A549 (cell line): ENCODE measurements at regions not wholly inside any gene's neighbourhood (a gene's known extent, or its start where the extent isn't known, plus 50 kb on each side); places are given as distances from the start of the nearest gene placed in this dataset.

Experiments used
- ATAC-seq, 2 experiments: fragments of 200-7000 bp in 1 of 2; fragments of >200 bp in 1 of 2; cut with Nextera tagmentation in 1 of 2; cut with Tn5 transposase in 1 of 2; 3 replicates each; pipeline versions ENCODE4 v1.8.0 to v1.9.1; 2018 to 2020; ENCODE audit warnings: mild to moderate bottlenecking in 1 of 2, moderate library complexity in 1 of 2
- CTCF ChIA-PET: fragments of 300-600 bp; sonication (Branson Sonifier 250); formaldehyde crosslinking; extraction: SDS; loops from one replicate; lab custom pipeline; 2021; ENCODE audit warnings: antibody characterized with exemption, inconsistent platforms; lab: Yijun Ruan, JAX
- POLR2A ChIA-PET: fragments of 350-600 bp; formaldehyde crosslinking; extraction: SDS; loops from one replicate; lab custom pipeline; 2021; ENCODE audit warnings: antibody characterized with exemption, inconsistent platforms; lab: Yijun Ruan, JAX
- DNase-seq, 2 experiments: peaks; one replicate each; pipeline versions ENCODE4 v3.0.0 to v3.0.0-alpha.2; 2011 to 2016; ENCODE audit warnings: low read depth in 1 of 2, low spot score in 1 of 2
- FAIRE-seq: peaks from 2 replicates; lab custom pipeline; 2011; peaks lifted over from hg19 to GRCh38; lab: Jason Lieb, UNC
- H3K27ac ChIP-seq, 2 experiments: fragments of >200 bp; sonication (Bioruptor Twin); formaldehyde crosslinking; 3 replicates each; pipeline ENCODE4 v1.5.1; 2016 to 2017
- H3K4me1 ChIP-seq: fragments of >200 bp; sonication (Bioruptor Twin); formaldehyde crosslinking; 3 replicates; pipeline ENCODE4 v1.6.1; 2016
- H3K4me2 ChIP-seq: fragments of >200 bp; sonication (Bioruptor Twin); formaldehyde crosslinking; 3 replicates; pipeline ENCODE4 v1.6.1; 2016
- H3K4me3 ChIP-seq: fragments of >200 bp; sonication (Bioruptor Twin); formaldehyde crosslinking; 3 replicates; pipeline ENCODE4 v1.5.1; 2016
- H3K9me3 ChIP-seq: fragments of >200 bp; sonication (Bioruptor Twin); formaldehyde crosslinking; 3 replicates; pipeline ENCODE4 v1.6.1; 2016
- BHLHE40 ChIP-seq: IDR thresholded peaks from 2 replicates; pipeline ENCODE4 v1.6.1; 2012; ENCODE audit warnings: low read depth, low read length, inconsistent platforms
- CHD2 ChIP-seq: fragments of 150-350 bp; IDR thresholded peaks from 2 replicates; pipeline ENCODE4 v1.6.1; 2014; ENCODE audit warnings: low read length; ENCODE audit not compliant: partially characterized antibody
- EHF ChIP-seq: fragments of 250-450 bp; sonication (Bioruptor Pico); IDR thresholded peaks from 2 replicates; pipeline ENCODE4 v1.5.0; 2020; ENCODE audit warnings: mild to moderate bottlenecking
- EHMT2 ChIP-seq: fragments of 200-600 bp; sonication (generic); IDR thresholded peaks from 2 replicates; pipeline ENCODE4 v1.6.1; 2016; ENCODE audit warnings: antibody characterized with exemption, low read depth, mild to moderate bottlenecking, moderate library complexity
- EP300 ChIP-seq, 2 experiments: fragments of >200 bp; sonication (Bioruptor Twin); formaldehyde crosslinking; IDR thresholded peaks; 2 replicates in 1 of 2; 3 replicates in 1 of 2; pipeline ENCODE4 v1.6.1; 2016 to 2017
- FOSL2 ChIP-seq, 2 experiments: fragments of 450-650 bp in 1 of 2; fragments of >200 bp in 1 of 2; sonication (Bioruptor Twin) in 1 of 2; formaldehyde crosslinking; IDR thresholded peaks; 2 replicates each; pipeline versions ENCODE4 v1.5.0 to v1.6.1; 2016 to 2020; ENCODE audit warnings: mild to moderate bottlenecking in 1 of 2, moderate library complexity in 1 of 2
- GATA3 ChIP-seq: IDR thresholded peaks from 2 replicates; pipeline ENCODE4 v1.6.1; 2012; ENCODE audit warnings: borderline replicate concordance
- HDAC2 ChIP-seq: fragments of 200-600 bp; sonication (generic); IDR thresholded peaks from 2 replicates; pipeline ENCODE4 v1.6.1; 2016
- HEYL ChIP-seq: fragments of 250-450 bp; sonication (Bioruptor Pico); IDR thresholded peaks from 2 replicates; pipeline ENCODE4 v1.8.0; 2021; ENCODE audit warnings: mild to moderate bottlenecking, moderate library complexity
- HOXA7 ChIP-seq: fragments of 250-450 bp; sonication (Bioruptor Pico); IDR thresholded peaks from 2 replicates; pipeline ENCODE4 v1.5.0; 2020; ENCODE audit warnings: mild to moderate bottlenecking, moderate library complexity
- HOXB5 ChIP-seq: fragments of 250-450 bp; sonication (Bioruptor Pico); IDR thresholded peaks from 2 replicates; pipeline ENCODE4 v1.5.0; 2020; ENCODE audit warnings: mild to moderate bottlenecking, moderate library complexity
- JUN ChIP-seq, 2 experiments: fragments of >200 bp; sonication (Bioruptor Twin); formaldehyde crosslinking; IDR thresholded peaks; 2 replicates in 1 of 2; 3 replicates in 1 of 2; pipeline ENCODE4 v1.6.1; 2016 to 2017
- MYC ChIP-seq: IDR thresholded peaks from 2 replicates; pipeline ENCODE4 v1.6.1; 2012; ENCODE audit warnings: mild to moderate bottlenecking, inconsistent platforms, low read length, improper control_type of control experiment, borderline replicate concordance
- NPAS2 ChIP-seq: fragments of 250-450 bp; sonication (Bioruptor Pico); IDR thresholded peaks from 2 replicates; pipeline ENCODE4 v1.8.0; 2022; ENCODE audit warnings: mild to moderate bottlenecking, moderate library complexity, borderline replicate concordance
- NR3C1 ChIP-seq: fragments of >200 bp; sonication (Bioruptor Twin); formaldehyde crosslinking; IDR thresholded peaks from 3 replicates; pipeline ENCODE4 v1.6.1; 2017
- PHF8 ChIP-seq: fragments of 200-600 bp; sonication (generic); IDR thresholded peaks from 2 replicates; pipeline ENCODE4 v1.6.1; 2016; ENCODE audit warnings: low read depth, mild to moderate bottlenecking, antibody characterized with exemption, moderate library complexity, borderline replicate concordance
- POLR2A ChIP-seq: IDR thresholded peaks from 2 replicates; pipeline ENCODE4 v1.6.1; 2012; ENCODE audit warnings: mild to moderate bottlenecking, low read length
- RCOR1 ChIP-seq: fragments of 150-350 bp; IDR thresholded peaks from 2 replicates; pipeline ENCODE4 v1.6.1; 2014; ENCODE audit warnings: antibody characterized with exemption, low read length, low read depth
- TFCP2L1 ChIP-seq: fragments of 250-450 bp; sonication (Bioruptor Pico); IDR thresholded peaks from 2 replicates; pipeline ENCODE4 v1.5.0; 2021; ENCODE audit warnings: mild to moderate bottlenecking
- TP53 ChIP-seq: fragments of 250-450 bp; sonication (Bioruptor Pico); IDR thresholded peaks from 2 replicates; pipeline ENCODE4 v1.5.0; 2021; ENCODE audit warnings: mild to moderate bottlenecking, moderate library complexity
- ZC3H11A ChIP-seq: fragments of 450-650 bp; IDR thresholded peaks from 2 replicates; pipeline ENCODE4 v1.6.1; 2014; ENCODE audit warnings: antibody characterized with exemption, mild to moderate bottlenecking
- ZFP36 ChIP-seq: fragments of 450-650 bp; IDR thresholded peaks from 2 replicates; pipeline ENCODE4 v1.6.1; 2014; ENCODE audit warnings: borderline replicate concordance; ENCODE audit not compliant: partially characterized antibody
- WGBS: methylation state at CpG from one replicate; pipeline ENCODE4 v1.1.6; 2017; ENCODE audit errors: missing lambda C conversion rate; 5-methylcytosine and 5-hydroxymethylcytosine counted together
- TF ChIP-seq, protein P1 (sequence below): IDR thresholded peaks from 2 replicates; pipeline ENCODE4 v1.6.1; 2012; ENCODE audit warnings: low read depth, borderline replicate concordance
- TF ChIP-seq, protein P2 (sequence below): fragments of >200 bp; sonication (Bioruptor Twin); formaldehyde crosslinking; IDR thresholded peaks from 2 replicates; pipeline ENCODE4 v1.6.1; 2016
- TF ChIP-seq, protein P3 (sequence below): fragments of 150-350 bp; IDR thresholded peaks from 2 replicates; pipeline ENCODE4 v1.6.1; 2014; ENCODE audit warnings: low read depth, mild to moderate bottlenecking, low read length

DNA sequence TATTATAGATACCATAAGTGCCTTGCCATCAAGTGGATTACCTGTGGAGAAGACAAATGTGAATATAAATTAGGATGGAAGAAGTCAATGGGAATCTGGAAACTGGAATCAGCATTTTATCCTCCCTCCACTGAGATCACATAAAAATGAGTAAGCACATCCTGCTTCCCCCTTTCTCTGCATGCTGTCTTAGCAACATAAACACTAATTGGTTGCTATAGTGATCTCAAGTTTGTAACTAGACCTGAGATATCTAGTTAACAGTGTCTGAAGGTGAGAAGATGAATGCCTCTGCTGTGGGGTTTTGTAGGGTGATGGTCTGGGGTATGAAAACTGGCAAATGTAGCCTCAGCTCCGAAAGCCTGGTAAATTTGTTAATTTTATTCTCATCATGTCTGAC is 1357.5 kb upstream of the CELF4 start (continued):
- TF ChIP-seq, protein P1, sequence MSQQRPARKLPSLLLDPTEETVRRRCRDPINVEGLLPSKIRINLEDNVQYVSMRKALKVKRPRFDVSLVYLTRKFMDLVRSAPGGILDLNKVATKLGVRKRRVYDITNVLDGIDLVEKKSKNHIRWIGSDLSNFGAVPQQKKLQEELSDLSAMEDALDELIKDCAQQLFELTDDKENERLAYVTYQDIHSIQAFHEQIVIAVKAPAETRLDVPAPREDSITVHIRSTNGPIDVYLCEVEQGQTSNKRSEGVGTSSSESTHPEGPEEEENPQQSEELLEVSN, result no peak
- TF ChIP-seq FOSL2 (IDR thresholded peaks at IDR 0.05), result no peak
- no peak for TF ChIP-seq FOSL2 (CRISPR knock-in tag; IDR thresholded peaks at IDR 0.05)
- no peak for TF ChIP-seq HDAC2
- TF ChIP-seq, protein P2, sequence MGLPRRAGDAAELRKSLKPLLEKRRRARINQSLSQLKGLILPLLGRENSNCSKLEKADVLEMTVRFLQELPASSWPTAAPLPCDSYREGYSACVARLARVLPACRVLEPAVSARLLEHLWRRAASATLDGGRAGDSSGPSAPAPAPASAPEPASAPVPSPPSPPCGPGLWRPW, result no peak
- TF ChIP-seq JUN (IDR thresholded peaks at IDR 0.05), result no peak

DNA sequence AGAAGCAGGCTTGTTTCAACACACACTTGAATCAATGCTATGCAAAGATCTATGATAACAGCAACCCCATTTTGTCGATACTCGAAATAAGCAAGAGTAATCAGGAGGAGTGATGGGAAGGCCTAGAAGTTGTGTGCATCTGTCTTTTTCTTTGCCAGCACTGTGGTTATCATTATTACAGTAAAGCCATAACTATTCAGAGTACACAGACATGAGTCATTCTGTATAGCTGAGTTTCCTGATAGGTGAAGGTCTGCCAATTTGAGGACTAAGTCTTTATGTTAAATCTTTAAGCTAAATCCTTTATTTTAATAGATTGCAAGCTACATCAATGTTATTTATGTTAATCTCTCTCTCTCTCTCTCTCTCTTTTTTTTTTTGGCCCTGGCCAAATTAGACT is 1344.4 kb upstream of the CELF4 start:
- Histone ChIP-seq H3K4me1 (no peaks in the 10 kb centered on the region), H3K4me2 (no peak overlapping the region), H3K4me3 (no peak overlapping the region), H3K27ac (no peak overlapping the region), H3K9me3 (no peaks in the 10 kb centered on the region)
- ATAC-seq, result no peak
- DNase-seq, result no peak
- ChIA-PET POLR2A (no interaction called here), CTCF (no interaction called here)
- TF ChIP-seq ZFP36, result no peak
- no peak for TF ChIP-seq NPAS2
- TF ChIP-seq CHD2, result no peak
- TF ChIP-seq HOXB5, result no peak
- no peak for TF ChIP-seq MYC
- TF ChIP-seq NR3C1, result no peak
- TF ChIP-seq EHMT2, result no peak
- TF ChIP-seq, all 56 proteins: peak for 0
- FAIRE-seq, result no peak
- 0% methylated on average over 2 of the region's 2 CpGs for WGBS

DNA sequence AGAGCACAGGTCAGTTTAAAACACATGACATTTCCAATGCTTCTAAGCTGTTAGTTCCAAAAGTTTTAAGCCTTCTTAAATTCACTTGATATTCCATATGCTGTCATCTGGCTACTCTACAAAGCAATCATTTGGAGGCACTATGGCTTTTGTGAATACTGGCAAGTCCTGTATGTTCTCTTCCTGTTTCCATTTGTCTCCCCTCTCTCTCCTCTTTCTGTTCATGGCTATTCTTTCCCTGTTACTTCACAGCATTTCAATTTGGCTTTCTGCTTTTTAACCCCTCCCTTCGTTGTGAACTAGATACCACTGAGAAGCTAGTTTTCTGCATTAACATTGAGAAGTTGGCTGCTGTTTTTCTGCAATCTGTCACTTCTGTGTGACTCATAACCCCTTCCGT is 1337.2 kb upstream of the CELF4 start:
- FAIRE-seq (no peak), ATAC-seq (no peak)
- WGBS, result 3% methylated on average over 2 of the region's 2 CpGs
- no peak overlapping the region for H3K27ac ChIP-seq
- H3K4me1 ChIP-seq, result no peaks in the 10 kb centered on the region
- no peaks in the 10 kb centered on the region for H3K9me3 ChIP-seq
- POLR2A ChIA-PET, result no interaction called here
- H3K4me3 ChIP-seq, result no peak overlapping the region
- TF ChIP-seq ZFP36 (no peak), HOXA7 (CRISPR knock-in tag) (no peak), ZC3H11A (no peak), POLR2A (no peak), PHF8 (no peak)
- TF ChIP-seq, all 56 proteins: peak for 0
- no peak overlapping the region for H3K4me2 ChIP-seq
- no peak for DNase-seq
- CTCF ChIA-PET, result no interaction called here

DNA sequence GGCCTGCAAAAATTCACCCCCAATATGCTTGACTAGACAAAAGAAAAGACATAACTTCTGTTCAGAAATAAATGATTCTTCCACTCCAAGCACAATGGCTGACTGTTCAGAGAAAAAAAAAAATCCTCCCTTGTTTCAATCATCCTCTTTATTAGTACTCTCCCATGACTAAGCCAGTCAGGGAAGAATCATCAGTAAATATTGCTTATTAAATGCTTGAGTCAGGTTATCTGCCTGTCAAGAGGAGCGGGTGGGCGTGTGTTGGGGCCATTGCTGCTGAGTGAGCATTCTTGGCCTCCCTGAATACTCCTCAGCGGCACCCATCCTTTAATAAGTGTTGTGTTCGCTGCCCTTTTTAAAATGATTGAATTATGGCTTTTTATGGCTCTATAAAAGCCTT is 1334.8 kb upstream of the CELF4 start:
- ChIA-PET CTCF (no interaction called here), POLR2A (no interaction called here)
- no peak overlapping the region for H3K4me2 ChIP-seq
- WGBS, result 0% methylated on average over 4 of the region's 4 CpGs
- H3K4me3 ChIP-seq, result no peak overlapping the region
- no peak for DNase-seq
- ATAC-seq, result no peak
- H3K9me3 ChIP-seq, result no peaks in the 10 kb centered on the region
- no peaks in the 10 kb centered on the region for H3K4me1 ChIP-seq
- no peak for TF ChIP-seq CHD2
- TF ChIP-seq, protein P3, sequence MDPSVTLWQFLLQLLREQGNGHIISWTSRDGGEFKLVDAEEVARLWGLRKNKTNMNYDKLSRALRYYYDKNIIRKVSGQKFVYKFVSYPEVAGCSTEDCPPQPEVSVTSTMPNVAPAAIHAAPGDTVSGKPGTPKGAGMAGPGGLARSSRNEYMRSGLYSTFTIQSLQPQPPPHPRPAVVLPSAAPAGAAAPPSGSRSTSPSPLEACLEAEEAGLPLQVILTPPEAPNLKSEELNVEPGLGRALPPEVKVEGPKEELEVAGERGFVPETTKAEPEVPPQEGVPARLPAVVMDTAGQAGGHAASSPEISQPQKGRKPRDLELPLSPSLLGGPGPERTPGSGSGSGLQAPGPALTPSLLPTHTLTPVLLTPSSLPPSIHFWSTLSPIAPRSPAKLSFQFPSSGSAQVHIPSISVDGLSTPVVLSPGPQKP, result no peak
- no peak for TF ChIP-seq EP300 (IDR thresholded peaks at IDR 0.05)
- no peak for TF ChIP-seq HEYL
- no peak for TF ChIP-seq HOXB5
- FAIRE-seq, result no peak
- H3K27ac ChIP-seq, result no peak overlapping the region

DNA sequence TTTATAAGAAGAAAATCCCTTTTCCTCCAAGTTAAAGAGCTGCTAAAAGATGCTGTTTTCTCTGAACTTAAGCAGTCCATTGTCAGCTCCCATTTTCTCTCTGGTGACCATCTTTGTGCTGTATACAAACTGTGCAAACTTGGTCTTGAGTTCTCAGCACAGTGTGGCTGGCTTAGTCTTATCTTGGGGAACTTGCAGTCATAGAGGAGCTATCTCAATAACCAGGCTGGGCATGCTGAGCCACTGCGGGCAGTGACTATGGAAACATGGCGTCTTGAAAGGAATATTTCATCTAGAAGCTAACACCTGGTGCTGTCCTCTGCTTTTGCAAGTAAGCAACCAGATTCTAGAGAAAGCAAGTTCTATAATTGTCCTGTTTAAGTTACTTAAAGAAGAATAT is 1334.4 kb upstream of the CELF4 start:
- DNase-seq (no peak), ATAC-seq (no peak), FAIRE-seq (no peak)
- Histone ChIP-seq H3K4me3 (no peak overlapping the region), H3K27ac (no peak overlapping the region), H3K4me2 (no peak overlapping the region), H3K4me1 (no peaks in the 10 kb centered on the region), H3K9me3 (no peaks in the 10 kb centered on the region)
- CTCF ChIA-PET, result no interaction called here
- POLR2A ChIA-PET, result no interaction called here
- TF ChIP-seq BHLHE40 (no peak), GATA3 (no peak), TFCP2L1 (no peak), MYC (no peak), EHMT2 (no peak), POLR2A (no peak), RCOR1 (no peak), EHF (CRISPR knock-in tag) (no peak), TP53 (no peak)
- TF ChIP-seq, protein P2, result no peak
- WGBS, result 0% methylated on average over 1 of the region's 2 CpGs
